Karpas-422 (cell line): ENCODE measurements at regions not wholly inside any gene's neighbourhood (a gene's known extent, or its start where the extent isn't known, plus 50 kb on each side); places are given as distances from the start of the nearest gene placed in this dataset.

ENCODE experiments used
- DNase-seq: peaks from one replicate; pipeline ENCODE4 v3.0.0-alpha.2; 2015
- H2AFZ ChIP-seq: fragments of 200-600 bp; sonication (generic); 2 replicates; pipeline ENCODE4 v1.6.1; 2014; ENCODE audit warnings: antibody characterized with exemption, low read length, mixed read lengths
- H3K27ac ChIP-seq: fragments of 200-600 bp; sonication (generic); 2 replicates; pipeline ENCODE4 v1.5.1; 2014; ENCODE audit warnings: mild to moderate bottlenecking, low read length, moderate library complexity
- H3K27me3 ChIP-seq: fragments of 200-600 bp; sonication (generic); 2 replicates; pipeline ENCODE4 v1.6.1; 2014; ENCODE audit warnings: low read length, mixed read lengths
- H3K36me3 ChIP-seq: fragments of 200-600 bp; sonication (generic); 2 replicates; pipeline ENCODE4 v1.6.1; 2014; ENCODE audit warnings: low read length, mixed read lengths; ENCODE audit not compliant: insufficient read depth
- H3K4me1 ChIP-seq: fragments of 200-600 bp; sonication (generic); 2 replicates; pipeline ENCODE4 v1.6.1; 2014; ENCODE audit warnings: mild to moderate bottlenecking, low read length, mixed read lengths
- H3K4me2 ChIP-seq: fragments of 200-600 bp; sonication (generic); 2 replicates; pipeline ENCODE4 v1.6.1; 2014; ENCODE audit warnings: low read length, low read depth, mild to moderate bottlenecking; ENCODE audit not compliant: poor library complexity, severe bottlenecking
- H3K4me3 ChIP-seq: fragments of 200-600 bp; sonication (generic); 2 replicates; pipeline ENCODE4 v1.5.1; 2014; ENCODE audit warnings: mild to moderate bottlenecking, antibody characterized with exemption, low read length, mixed read lengths
- H3K79me2 ChIP-seq: fragments of 200-600 bp; sonication (generic); 2 replicates; pipeline ENCODE4 v1.6.1; 2014; ENCODE audit warnings: mild to moderate bottlenecking, low read length, mixed read lengths
- H3K9ac ChIP-seq: fragments of 200-600 bp; sonication (generic); 2 replicates; pipeline ENCODE4 v1.6.0; 2014; ENCODE audit warnings: low read length
- H3K9me2 ChIP-seq: fragments of 200-600 bp; sonication (generic), shearing (Covaris generic); replicated peaks from 2 replicates; pipeline ENCODE4 v1.6.0; 2014; ENCODE audit warnings: mild to moderate bottlenecking, low read length, moderate library complexity; ENCODE audit not compliant: insufficient read depth
- H3K9me3 ChIP-seq: fragments of 300-700, 200-600 bp; sonication (generic); 2 replicates; pipeline ENCODE4 v1.6.1; 2014; ENCODE audit warnings: low read length, mixed read lengths
- H4K20me1 ChIP-seq: fragments of 200-600 bp; sonication (generic); 2 replicates; pipeline ENCODE4 v1.6.1; 2014; ENCODE audit warnings: mild to moderate bottlenecking, antibody characterized with exemption, low read length, low read depth; ENCODE audit not compliant: insufficient read depth

- DNase-seq = no peak
- Histone ChIP-seq H3K4me1 (peaks cover 9% of the 10 kb centered on the region), H3K9me2 (no peaks in the 10 kb centered on the region), H3K9ac (no peak overlapping the region), H3K36me3 (no peaks in the 10 kb centered on the region), H3K79me2 (no peaks in the 10 kb centered on the region), H2AFZ (no peak overlapping the region), H3K27ac (no peak overlapping the region), H3K9me3 (peaks cover 3% of the 10 kb centered on the region; the same call in 1 of the 2 replicates), H3K4me3 (no peak overlapping the region), H3K4me2 (no peak overlapping the region), H3K27me3 (peaks cover 4% of the 10 kb centered on the region; the same call in 1 of the 2 replicates), H4K20me1 (no peaks in the 10 kb centered on the region)
Observed at GRCh38 chr17:72489272-72489641, 368.4 kb downstream of the SOX9 start.

- Histone ChIP-seq H3K27ac (no peak overlapping the region), H3K9me3 (peaks cover 3% of the 10 kb centered on the region; the same call in 1 of the 2 replicates), H3K9ac (no peak overlapping the region), H3K4me2 (no peak overlapping the region), H3K36me3 (no peaks in the 10 kb centered on the region), H3K9me2 (no peaks in the 10 kb centered on the region), H4K20me1 (no peaks in the 10 kb centered on the region), H3K27me3 (peaks cover 4% of the 10 kb centered on the region; the same call in 1 of the 2 replicates), H3K4me1 (peaks cover 2% of the 10 kb centered on the region; the same call in 1 of the 2 replicates), H3K79me2 (no peaks in the 10 kb centered on the region), H3K4me3 (no peak overlapping the region), H2AFZ (no peak overlapping the region)
- DNase-seq = no peak
Observed at GRCh38 chr17:72491102-72491501, 370.3 kb downstream of the SOX9 start.

- H2AFZ ChIP-seq = no peak overlapping the region
- H3K4me1 ChIP-seq = no peaks in the 10 kb centered on the region
- H3K9ac ChIP-seq = no peak overlapping the region
- H3K4me2 ChIP-seq = no peak overlapping the region
- H3K79me2 ChIP-seq = no peaks in the 10 kb centered on the region
- no peaks in the 10 kb centered on the region for H3K36me3 ChIP-seq
- no peaks in the 10 kb centered on the region for H3K9me2 ChIP-seq
- H4K20me1 ChIP-seq = no peaks in the 10 kb centered on the region
- no peak overlapping the region for H3K27ac ChIP-seq
- peaks cover 3% of the 10 kb centered on the region; the same call in 1 of the 2 replicates for H3K9me3 ChIP-seq
- H3K4me3 ChIP-seq = no peak overlapping the region
- H3K27me3 ChIP-seq = peaks cover 4% of the 10 kb centered on the region; the same call in 1 of the 2 replicates
- no peak for DNase-seq
Observed at GRCh38 chr17:72492494-72492893, 371.7 kb downstream of the SOX9 start.

- no peak overlapping the region for H2AFZ ChIP-seq
- no peaks in the 10 kb centered on the region for H3K4me1 ChIP-seq
- H3K36me3 ChIP-seq = no peaks in the 10 kb centered on the region
- H3K9me2 ChIP-seq = no peaks in the 10 kb centered on the region
- H3K9ac ChIP-seq = no peak overlapping the region
- no peak overlapping the region for H3K4me2 ChIP-seq
- H3K79me2 ChIP-seq = no peaks in the 10 kb centered on the region
- peaks cover 4% of the 10 kb centered on the region; the same call in 1 of the 2 replicates for H3K27me3 ChIP-seq
- H4K20me1 ChIP-seq = no peaks in the 10 kb centered on the region
- peaks cover 3% of the 10 kb centered on the region; the same call in 1 of the 2 replicates for H3K9me3 ChIP-seq
- H3K27ac ChIP-seq = no peak overlapping the region
- no peak overlapping the region for H3K4me3 ChIP-seq
- DNase-seq = no peak
Observed at GRCh38 chr17:72492941-72493340, 372.1 kb downstream of the SOX9 start.

- H3K9me3 ChIP-seq = peaks cover 3% of the 10 kb centered on the region; the same call in 1 of the 2 replicates
- no peak overlapping the region for H3K27ac ChIP-seq
- peaks cover 4% of the 10 kb centered on the region; the same call in 1 of the 2 replicates for H3K4me1 ChIP-seq
- no peaks in the 10 kb centered on the region for H3K9me2 ChIP-seq
- no peaks in the 10 kb centered on the region for H4K20me1 ChIP-seq
- H3K36me3 ChIP-seq = no peaks in the 10 kb centered on the region
- H3K79me2 ChIP-seq = no peaks in the 10 kb centered on the region
- DNase-seq = no peak
- no peak overlapping the region for H3K4me3 ChIP-seq
- H2AFZ ChIP-seq = no peak overlapping the region
- H3K4me2 ChIP-seq = no peak overlapping the region
- peaks cover 4% of the 10 kb centered on the region; the same call in 1 of the 2 replicates for H3K27me3 ChIP-seq
- no peak overlapping the region for H3K9ac ChIP-seq
Observed at GRCh38 chr17:72494566-72494965, 373.7 kb downstream of the SOX9 start.

GRCh38 chr17:72496461-72496860, 375.6 kb downstream of the SOX9 start:
- no peaks in the 10 kb centered on the region for H4K20me1 ChIP-seq
- peaks cover 4% of the 10 kb centered on the region; the same call in 1 of the 2 replicates for H3K4me1 ChIP-seq
- H3K4me3 ChIP-seq = no peak overlapping the region
- no peaks in the 10 kb centered on the region for H3K27me3 ChIP-seq
- H3K27ac ChIP-seq = no peak overlapping the region
- no peak overlapping the region for H2AFZ ChIP-seq
- no peaks in the 10 kb centered on the region for H3K79me2 ChIP-seq
- no peak overlapping the region for H3K4me2 ChIP-seq
- no peaks in the 10 kb centered on the region for H3K36me3 ChIP-seq
- no peak overlapping the region for H3K9ac ChIP-seq
- H3K9me2 ChIP-seq = no peaks in the 10 kb centered on the region
- no peak for DNase-seq
- H3K9me3 ChIP-seq = no peaks in the 10 kb centered on the region

GRCh38 chr17:72497915-72498314, 377.1 kb downstream of the SOX9 start:
- Histone ChIP-seq H3K4me1 (peaks cover 4% of the 10 kb centered on the region; the same call in 1 of the 2 replicates), H3K9me3 (no peaks in the 10 kb centered on the region), H3K9me2 (no peaks in the 10 kb centered on the region), H2AFZ (no peak overlapping the region), H3K4me3 (no peak overlapping the region), H3K27ac (no peak overlapping the region), H4K20me1 (no peaks in the 10 kb centered on the region), H3K36me3 (no peaks in the 10 kb centered on the region), H3K79me2 (no peaks in the 10 kb centered on the region), H3K9ac (no peak overlapping the region), H3K4me2 (no peak overlapping the region), H3K27me3 (no peaks in the 10 kb centered on the region)
- DNase-seq = no peak

- H2AFZ ChIP-seq = no peak overlapping the region
- no peak overlapping the region for H3K27ac ChIP-seq
- no peaks in the 10 kb centered on the region for H3K79me2 ChIP-seq
- H4K20me1 ChIP-seq = no peaks in the 10 kb centered on the region
- no peaks in the 10 kb centered on the region for H3K27me3 ChIP-seq
- H3K9me2 ChIP-seq = no peaks in the 10 kb centered on the region
- no peak overlapping the region for H3K9ac ChIP-seq
- H3K4me1 ChIP-seq = peaks cover 4% of the 10 kb centered on the region; the same call in 1 of the 2 replicates
- no peak overlapping the region for H3K4me2 ChIP-seq
- H3K4me3 ChIP-seq = no peak overlapping the region
- H3K9me3 ChIP-seq = no peaks in the 10 kb centered on the region
- DNase-seq = no peak
- H3K36me3 ChIP-seq = no peaks in the 10 kb centered on the region
Observed at GRCh38 chr17:72498364-72499210, 377.8 kb downstream of the SOX9 start.
